Nephron progenitor cell (in vitro differentiated cells): ENCODE measurements at regions not wholly inside any gene's neighbourhood (a gene's known extent, or its start where the extent isn't known, plus 50 kb on each side); places are given as distances from the start of the nearest gene placed in this dataset.

Experiments used
- DNase-seq: peaks from one replicate; pipeline ENCODE4 v3.0.0; 2021
- H3K27ac Mint-ChIP-seq: 2 replicates; pipeline ENCODE4 v1.8.0; 2021; ENCODE audit warnings: mild to moderate bottlenecking, moderate library complexity, mixed read lengths
- H3K27me3 Mint-ChIP-seq: 2 replicates; pipeline ENCODE4 v1.8.0; 2021; ENCODE audit warnings: mild to moderate bottlenecking, low read depth, mixed read lengths; ENCODE audit not compliant: poor library complexity
- H3K36me3 Mint-ChIP-seq: 2 replicates; pipeline ENCODE4 v1.8.0; 2021; ENCODE audit warnings: low read depth, mixed read lengths
- H3K4me1 Mint-ChIP-seq: 2 replicates; pipeline ENCODE4 v1.8.0; 2021; ENCODE audit warnings: mixed read lengths
- H3K4me3 Mint-ChIP-seq: 2 replicates; pipeline ENCODE4 v1.8.0; 2021; ENCODE audit warnings: mild to moderate bottlenecking, moderate library complexity, mixed read lengths
- H3K9me3 Mint-ChIP-seq: 2 replicates; pipeline ENCODE4 v1.8.0; 2021; ENCODE audit warnings: mild to moderate bottlenecking, moderate library complexity, mixed read lengths
- TF ChIP-seq, protein P1 (sequence below): fragments of 200-600 bp; sonication (generic); IDR thresholded peaks from 2 replicates; pipeline ENCODE4 v1.5.0; 2021; ENCODE audit warnings: antibody characterized with exemption

DNA sequence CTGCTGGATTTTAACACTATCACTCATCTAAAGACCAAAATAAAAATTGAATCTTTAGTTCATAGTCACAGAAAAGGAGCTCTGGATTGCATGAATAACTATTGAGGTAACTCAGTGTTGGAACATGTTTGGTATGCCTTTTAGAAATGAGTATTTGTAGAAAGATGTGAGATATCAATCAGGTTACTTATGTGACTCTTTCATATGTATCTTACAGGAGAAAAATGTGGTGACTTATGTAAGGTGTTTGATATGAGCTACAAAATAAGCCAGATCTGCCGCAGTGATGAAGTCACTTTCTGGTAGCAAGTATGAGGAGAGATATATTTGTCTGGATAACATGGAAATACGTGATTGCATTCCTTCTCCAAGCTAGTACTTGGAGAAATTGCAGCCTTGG is 1653.3 kb upstream of the PCDH7 start:
- Mint-ChIP-seq H3K27me3 (no peaks in the 10 kb centered on the region), H3K27ac (no peak overlapping the region), H3K4me3 (no peak overlapping the region), H3K9me3 (peaks cover 28% of the 10 kb centered on the region), H3K4me1 (no peaks in the 10 kb centered on the region), H3K36me3 (no peaks in the 10 kb centered on the region)
- TF ChIP-seq, protein P1, sequence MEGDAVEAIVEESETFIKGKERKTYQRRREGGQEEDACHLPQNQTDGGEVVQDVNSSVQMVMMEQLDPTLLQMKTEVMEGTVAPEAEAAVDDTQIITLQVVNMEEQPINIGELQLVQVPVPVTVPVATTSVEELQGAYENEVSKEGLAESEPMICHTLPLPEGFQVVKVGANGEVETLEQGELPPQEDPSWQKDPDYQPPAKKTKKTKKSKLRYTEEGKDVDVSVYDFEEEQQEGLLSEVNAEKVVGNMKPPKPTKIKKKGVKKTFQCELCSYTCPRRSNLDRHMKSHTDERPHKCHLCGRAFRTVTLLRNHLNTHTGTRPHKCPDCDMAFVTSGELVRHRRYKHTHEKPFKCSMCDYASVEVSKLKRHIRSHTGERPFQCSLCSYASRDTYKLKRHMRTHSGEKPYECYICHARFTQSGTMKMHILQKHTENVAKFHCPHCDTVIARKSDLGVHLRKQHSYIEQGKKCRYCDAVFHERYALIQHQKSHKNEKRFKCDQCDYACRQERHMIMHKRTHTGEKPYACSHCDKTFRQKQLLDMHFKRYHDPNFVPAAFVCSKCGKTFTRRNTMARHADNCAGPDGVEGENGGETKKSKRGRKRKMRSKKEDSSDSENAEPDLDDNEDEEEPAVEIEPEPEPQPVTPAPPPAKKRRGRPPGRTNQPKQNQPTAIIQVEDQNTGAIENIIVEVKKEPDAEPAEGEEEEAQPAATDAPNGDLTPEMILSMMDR: no peak
- DNase-seq: no peak

DNA sequence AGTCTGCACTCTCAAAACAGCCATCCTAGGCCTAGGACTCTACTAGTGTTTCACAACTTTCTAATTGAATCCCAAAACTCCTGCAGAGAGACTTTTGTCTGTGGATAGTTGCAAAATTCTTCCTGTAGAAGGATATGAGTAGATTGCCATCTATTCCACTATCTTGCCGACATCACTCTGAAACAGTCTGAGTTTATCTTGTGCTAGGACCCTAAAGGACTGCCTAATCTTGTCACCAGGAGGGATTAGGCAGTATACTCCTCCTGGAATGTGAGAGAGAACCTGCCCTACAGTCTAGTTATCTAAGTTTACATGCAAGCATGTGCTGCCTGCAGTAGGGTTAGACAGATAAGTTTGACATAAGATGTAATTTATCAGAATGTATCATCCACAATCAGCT is 1646.6 kb upstream of the PCDH7 start:
- no peak for DNase-seq
- peaks cover 39% of the 10 kb centered on the region for H3K9me3 Mint-ChIP-seq
- TF ChIP-seq, protein P1: no peak
- H3K4me3 Mint-ChIP-seq: no peak overlapping the region
- no peaks in the 10 kb centered on the region for H3K4me1 Mint-ChIP-seq
- no peaks in the 10 kb centered on the region for H3K27me3 Mint-ChIP-seq
- H3K27ac Mint-ChIP-seq: no peak overlapping the region
- peaks cover 4% of the 10 kb centered on the region for H3K36me3 Mint-ChIP-seq

DNA sequence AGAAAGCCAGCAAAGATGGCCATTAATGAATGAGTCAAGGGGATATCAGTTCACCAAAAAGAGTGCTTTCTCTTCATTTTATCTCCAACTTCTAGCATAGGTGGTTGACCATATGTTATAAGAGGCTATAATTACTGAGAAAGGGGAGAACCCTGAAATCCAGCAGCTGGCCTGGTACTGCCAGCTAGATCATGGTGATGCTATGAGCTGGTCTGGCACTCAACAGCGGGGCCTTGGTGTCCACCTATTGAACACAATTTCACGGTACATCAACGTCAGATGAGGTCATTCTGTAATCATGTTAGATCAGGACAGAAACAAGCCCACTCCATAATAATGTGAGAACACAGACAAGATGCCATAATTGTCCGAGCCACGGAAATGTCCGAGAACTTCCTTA is 1644.8 kb upstream of the PCDH7 start:
- Mint-ChIP-seq H3K4me3 (no peak overlapping the region), H3K27ac (no peak overlapping the region), H3K36me3 (peaks cover 4% of the 10 kb centered on the region), H3K9me3 (peaks cover 26% of the 10 kb centered on the region), H3K4me1 (no peaks in the 10 kb centered on the region), H3K27me3 (no peaks in the 10 kb centered on the region)
- no peak for DNase-seq
- TF ChIP-seq, protein P1: no peak

DNA sequence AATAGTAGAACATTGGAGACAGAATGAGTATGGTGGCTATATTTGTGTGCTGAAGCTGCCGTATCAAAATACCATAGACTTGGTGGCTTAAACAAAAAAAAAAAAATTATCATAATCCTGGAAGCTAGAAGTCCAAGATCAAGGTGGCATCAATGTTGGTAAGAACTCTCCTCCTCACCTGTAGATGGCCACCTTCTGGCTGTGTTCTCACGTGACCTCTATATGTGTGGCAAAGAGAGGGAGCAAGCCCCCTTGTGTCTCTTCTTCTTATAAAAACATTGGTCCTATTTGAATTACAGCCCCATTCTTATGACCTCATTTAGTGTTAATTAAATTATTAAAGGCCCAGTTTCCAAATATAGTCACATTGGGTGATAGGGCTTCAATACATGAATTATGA is 1640.9 kb upstream of the PCDH7 start:
- TF ChIP-seq, protein P1: no peak
- H3K27ac Mint-ChIP-seq: no peak overlapping the region
- H3K9me3 Mint-ChIP-seq: no peaks in the 10 kb centered on the region
- H3K4me1 Mint-ChIP-seq: no peaks in the 10 kb centered on the region
- H3K4me3 Mint-ChIP-seq: no peak overlapping the region
- DNase-seq: no peak
- no peaks in the 10 kb centered on the region for H3K27me3 Mint-ChIP-seq
- no peaks in the 10 kb centered on the region for H3K36me3 Mint-ChIP-seq

DNA sequence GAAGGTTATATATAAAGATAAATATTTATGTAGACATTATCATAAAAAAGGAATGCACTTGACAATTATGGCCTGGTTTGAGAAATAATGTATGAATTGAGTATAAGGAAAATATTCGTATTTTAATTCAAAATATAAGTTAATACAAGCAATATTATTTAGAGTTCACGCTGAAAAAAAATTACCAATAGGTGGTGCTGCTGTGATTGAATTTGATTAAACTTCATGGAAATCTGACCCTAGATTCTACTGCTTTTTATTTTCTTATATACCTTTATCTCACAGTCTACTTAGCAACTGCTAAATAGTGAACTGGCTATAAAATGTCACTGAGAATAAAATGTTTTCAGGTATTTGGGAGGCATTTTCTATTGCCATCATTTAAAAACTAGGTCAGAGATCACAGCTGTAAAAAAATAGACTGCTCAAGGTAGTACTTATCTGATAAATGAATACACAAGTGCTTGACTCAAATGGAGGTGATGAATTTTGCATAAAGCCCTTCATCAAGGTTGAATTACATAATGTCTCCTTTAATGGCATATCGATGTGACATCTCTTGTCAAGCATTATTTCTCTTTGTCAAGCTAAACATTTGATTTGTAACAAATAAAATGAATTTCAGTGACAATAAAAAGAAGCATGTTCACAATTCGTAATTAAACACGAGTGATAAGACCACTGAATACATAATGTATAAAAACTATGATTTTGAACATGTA is 1638.8 kb upstream of the PCDH7 start:
- TF ChIP-seq, protein P1: no peak
- no peak for DNase-seq
- Mint-ChIP-seq H3K27me3 (no peaks in the 10 kb centered on the region), H3K27ac (no peak overlapping the region), H3K4me3 (no peak overlapping the region), H3K4me1 (no peaks in the 10 kb centered on the region), H3K36me3 (no peaks in the 10 kb centered on the region), H3K9me3 (no peaks in the 10 kb centered on the region)

DNA sequence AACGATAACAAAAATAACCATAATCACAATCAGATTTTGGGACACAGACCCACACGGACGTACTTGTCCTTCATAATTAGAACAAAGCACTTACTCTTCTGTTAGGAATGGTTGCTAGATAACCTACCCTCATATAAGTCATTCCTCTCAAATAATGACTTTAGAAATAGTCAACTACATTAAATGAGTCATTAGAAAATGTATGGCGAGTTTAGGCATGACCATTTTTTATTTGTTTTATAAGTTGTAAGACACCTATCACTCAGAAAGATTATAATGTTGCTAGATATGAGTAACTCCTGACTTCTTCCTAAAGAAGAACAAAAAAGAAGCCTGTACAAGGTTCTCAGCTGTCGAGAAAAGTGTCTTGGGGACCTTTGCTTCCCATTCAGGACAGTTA is 1637.5 kb upstream of the PCDH7 start:
- DNase-seq: no peak
- Mint-ChIP-seq H3K4me1 (no peaks in the 10 kb centered on the region), H3K9me3 (no peaks in the 10 kb centered on the region), H3K4me3 (no peak overlapping the region), H3K27ac (no peak overlapping the region), H3K27me3 (no peaks in the 10 kb centered on the region), H3K36me3 (no peaks in the 10 kb centered on the region)
- TF ChIP-seq, protein P1: no peak
